Activated CD8-positive, alpha-beta memory T cell treated with anti-CD3 and anti-CD28 coated beads, Interleukin-2, amount 50 U/mL, for 48 hours (primary cell): ENCODE measurements at regions not wholly inside any gene's neighbourhood (a gene's known extent, or its start where the extent isn't known, plus 50 kb on each side); places are given as distances from the start of the nearest gene placed in this dataset.

Experiments used
- DNase-seq: peaks from one replicate; pipeline ENCODE4 v3.0.0-alpha.2; 2020

GRCh38 chr11:19394525-19395016 is 153.8 kb upstream of the E2F8 start:
- DNase-seq, result no peak

- DNase-seq, result no peak
Measured at GRCh38 chr11:19393941-19394340, 153.2 kb upstream of the E2F8 start.

DNA sequence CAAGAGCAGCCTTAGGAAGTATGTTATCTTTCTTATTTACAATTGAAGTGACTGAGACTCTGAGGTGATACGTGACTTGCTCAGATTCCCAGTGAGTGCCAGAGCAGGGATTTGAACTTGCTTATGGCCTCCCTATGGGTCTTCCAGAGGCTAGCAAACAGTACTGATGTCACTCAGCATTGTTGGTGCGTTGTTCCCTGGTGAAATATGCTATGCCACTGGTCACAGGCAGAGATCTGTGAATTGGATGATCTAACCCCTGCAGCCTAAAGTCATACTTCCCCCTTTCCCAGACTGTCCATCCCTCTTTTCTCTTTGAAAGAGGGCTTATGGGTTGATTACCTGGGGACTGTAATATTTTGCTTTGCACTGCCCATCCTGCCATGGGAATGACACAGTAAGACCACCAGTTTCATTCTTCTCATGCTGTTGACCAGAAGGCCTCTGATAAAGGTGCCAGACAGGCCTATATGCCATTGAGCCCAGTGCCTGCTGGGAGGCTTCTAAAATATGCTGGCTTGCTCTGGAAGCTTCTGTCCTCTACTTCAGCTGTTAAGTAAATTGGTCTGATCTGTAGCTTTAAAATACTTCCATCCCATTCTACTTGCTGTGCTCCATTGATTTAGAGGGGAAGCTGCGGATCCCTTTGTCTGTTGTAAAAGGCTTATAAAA is 152.2 kb upstream of the E2F8 start:
- no peak for DNase-seq

DNA sequence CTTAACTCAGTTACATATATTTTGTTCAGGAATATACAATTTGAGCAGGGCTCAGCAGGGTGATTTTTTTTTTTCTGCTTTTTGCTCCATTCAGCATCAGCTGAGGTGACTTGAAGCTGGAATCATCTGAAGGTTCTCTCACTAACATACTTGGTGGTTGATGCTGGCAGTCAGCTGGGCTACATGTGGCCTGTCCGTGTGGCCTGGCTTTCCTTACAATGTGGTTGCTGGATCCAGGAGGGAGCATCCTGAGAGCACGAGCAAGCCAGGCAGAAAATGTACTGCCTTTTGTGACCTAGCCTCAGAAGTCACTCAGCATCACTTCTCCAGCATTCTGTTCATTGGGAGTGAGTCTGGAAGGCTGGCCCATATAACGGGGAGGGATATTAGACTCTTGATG is 151.6 kb upstream of the E2F8 start:
- DNase-seq, result no peak

DNA sequence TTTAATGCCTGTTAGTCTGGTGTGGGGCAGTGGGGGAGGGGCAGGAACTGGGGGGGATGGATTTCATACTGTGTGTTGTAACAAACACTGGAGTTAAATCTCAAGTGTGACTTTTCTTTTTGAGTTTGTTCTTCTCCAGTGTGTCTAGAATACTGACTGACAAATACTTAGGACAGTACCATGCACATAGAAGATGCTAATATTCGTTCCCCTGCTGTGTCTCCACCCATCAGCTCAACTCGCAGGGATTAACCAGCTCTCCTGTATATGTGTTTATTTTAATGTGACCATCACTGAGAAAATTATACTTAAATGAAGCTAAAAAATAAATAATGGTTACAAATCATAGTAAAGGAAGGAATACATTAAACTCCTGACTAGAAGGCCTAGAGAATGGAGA is 150.9 kb upstream of the E2F8 start:
- no peak for DNase-seq

DNA sequence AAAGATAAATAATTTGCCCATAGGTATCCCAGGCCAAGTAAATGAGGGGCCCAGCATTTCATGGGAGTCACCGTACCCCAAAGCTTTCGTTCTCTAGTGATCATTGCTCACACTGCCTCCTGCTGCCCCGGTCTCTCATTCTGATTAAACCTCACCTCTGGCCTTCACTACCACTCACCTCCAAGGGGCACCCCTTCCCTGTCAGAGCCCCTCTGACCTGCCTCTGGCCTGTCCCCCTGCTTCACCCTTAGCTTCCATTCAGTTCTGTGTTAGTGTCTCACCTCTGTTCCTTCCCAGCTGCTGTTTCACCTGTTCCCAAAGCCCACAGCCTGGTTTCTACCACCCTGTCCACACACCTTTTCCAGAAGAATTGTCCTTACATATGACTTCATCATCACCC is 150.3 kb upstream of the E2F8 start:
- no peak for DNase-seq

GRCh38 chr11:19389787-19390303 is 149.1 kb upstream of the E2F8 start:
- DNase-seq, result no peak

DNA sequence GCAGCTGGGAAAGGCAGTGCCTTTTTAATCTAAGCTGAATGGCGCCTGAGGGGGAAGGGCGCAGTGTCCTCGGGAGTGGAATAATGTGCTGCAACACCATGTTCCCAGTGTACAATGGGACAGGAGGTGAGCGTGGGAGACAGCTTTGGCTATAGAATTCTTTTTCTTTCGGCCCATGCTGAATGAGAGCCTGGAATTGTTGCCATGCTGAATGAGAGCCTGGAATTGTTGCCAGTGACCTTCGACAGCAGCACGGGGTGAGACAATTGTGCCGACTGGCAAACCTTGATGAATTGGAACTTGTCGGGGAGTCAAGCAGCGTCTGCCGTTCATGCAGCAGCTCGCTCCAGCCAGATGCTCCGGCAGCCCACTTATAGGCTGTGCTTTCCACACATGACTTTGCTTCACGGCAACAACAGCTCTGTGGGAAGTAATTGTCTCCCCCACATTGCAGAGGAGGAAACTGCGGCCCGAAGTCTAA is 141.4 kb upstream of the E2F8 start:
- no peak for DNase-seq

DNA sequence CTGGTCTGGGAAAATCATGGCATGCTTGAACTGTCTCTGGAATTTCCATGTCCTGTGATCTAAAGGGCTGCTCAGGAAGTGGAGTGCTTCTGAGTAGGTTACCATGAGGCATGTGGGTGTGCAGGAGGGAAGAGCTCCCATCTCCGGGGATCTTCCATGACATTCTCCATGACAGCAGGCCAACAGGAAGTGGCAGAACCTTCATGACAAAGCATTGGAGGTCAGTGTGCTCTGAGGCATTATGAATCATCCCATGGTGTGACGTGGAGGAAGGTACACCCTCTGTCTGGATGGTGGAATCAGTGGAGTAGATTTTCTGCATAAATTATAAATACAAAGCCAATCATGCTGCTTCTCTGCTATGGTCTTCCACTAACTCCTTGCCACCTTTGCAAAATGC is 139.6 kb upstream of the E2F8 start:
- DNase-seq, result no peak

GRCh38 chr11:19379465-19379864 is 138.7 kb upstream of the E2F8 start:
- DNase-seq, result no peak

DNA sequence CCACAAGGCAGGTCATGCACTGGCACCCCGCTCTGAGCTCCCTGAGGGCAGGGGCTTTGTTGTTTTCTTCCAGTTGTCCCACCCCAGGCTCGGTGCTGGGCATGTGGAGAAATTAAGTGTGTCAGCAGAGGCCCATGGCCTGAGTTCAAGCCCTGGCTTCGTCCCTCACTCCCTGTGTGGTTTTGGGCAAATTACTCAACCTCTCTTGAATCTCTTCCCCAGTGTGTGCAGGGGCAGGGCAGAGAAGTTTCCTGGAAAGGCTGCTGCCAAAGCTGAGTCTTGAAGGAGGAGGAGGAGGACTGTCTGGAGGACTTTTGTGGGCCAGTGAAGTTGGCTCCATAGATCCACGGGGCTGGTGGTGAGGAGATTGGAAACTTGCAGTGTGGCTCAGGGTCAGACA is 138.1 kb upstream of the E2F8 start:
- no peak for DNase-seq

- DNase-seq, result no peak
Measured at GRCh38 chr11:19377881-19378280, 137.1 kb upstream of the E2F8 start.

DNA sequence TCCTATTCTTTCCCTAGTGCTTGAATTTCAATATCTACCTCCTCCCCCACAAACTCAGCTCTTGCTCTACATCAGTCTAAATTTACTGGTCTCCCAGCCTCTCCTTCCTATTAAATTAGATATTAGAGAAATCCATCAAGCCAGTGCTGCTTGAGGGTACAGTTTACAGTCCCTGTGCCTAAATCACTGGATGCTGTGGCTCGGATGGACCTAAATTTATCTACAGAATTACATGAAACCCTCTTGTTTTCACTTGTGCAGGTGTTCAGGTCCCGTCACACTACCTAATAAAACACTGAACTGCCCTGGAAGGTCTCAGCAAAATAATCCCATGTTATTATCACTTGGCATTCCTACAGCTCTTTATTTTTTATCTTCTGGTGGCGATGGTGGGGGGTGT is 134.7 kb upstream of the E2F8 start:
- no peak for DNase-seq

GRCh38 chr11:19374151-19374569 is 133.4 kb upstream of the E2F8 start:
- DNase-seq, result no peak

DNA sequence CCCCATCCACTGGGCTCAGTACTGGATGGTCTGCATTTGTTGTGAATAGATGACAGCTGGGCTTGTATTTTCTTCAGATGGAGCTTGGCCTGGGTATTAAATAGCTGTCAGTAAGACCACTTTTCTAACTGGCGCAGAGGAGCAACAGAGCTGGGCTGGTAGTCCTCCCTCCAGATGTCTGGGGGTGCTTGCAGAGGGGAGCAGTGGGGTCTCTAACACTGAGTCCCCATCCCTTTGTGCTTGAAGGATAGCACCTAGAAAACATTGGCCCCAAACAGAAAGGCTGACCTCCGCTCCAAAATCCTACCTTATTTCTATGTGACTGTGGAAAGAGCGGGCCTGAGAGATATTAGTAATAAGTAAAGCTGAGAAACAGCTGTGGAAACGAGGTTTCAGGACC is 131.6 kb upstream of the E2F8 start:
- no peak for DNase-seq

DNA sequence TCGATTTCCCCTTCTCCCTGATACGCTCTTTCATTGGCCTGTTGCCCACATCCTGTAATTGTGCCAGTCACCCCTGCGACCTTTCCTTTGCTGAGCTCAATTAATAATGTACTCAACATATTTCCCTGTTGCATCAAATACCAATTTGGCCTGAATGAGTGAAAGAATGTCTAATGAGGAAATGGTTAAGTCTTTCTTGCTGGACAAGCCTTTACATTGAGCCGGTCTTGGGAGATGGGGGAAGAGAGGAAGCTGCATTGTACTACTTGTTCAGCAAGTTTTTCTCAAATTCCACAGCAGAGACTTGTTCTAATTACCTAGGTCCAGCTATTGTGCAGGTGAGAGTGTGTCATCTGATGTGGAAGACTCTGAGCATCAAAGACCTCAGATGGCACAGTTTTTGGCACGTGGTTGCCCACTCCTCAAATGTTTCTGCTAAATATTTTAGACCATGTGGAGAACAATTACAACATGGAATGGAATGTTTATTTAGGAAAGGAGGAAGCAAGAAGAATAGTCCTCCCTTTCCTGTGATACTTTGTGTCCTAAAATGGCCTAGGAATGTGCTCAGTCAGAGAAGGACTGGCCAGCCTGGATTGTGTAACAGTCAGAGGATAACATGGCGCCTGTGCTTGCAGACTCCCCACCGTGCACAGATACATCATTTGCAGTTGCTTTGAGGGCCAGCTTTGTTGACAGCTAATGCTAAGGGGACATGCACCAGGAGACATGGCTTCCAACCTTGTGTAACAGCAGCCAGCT is 129.5 kb upstream of the E2F8 start:
- DNase-seq, result no peak

GRCh38 chr11:19368726-19369375 is 128.1 kb upstream of the E2F8 start:
- DNase-seq, result no peak

DNA sequence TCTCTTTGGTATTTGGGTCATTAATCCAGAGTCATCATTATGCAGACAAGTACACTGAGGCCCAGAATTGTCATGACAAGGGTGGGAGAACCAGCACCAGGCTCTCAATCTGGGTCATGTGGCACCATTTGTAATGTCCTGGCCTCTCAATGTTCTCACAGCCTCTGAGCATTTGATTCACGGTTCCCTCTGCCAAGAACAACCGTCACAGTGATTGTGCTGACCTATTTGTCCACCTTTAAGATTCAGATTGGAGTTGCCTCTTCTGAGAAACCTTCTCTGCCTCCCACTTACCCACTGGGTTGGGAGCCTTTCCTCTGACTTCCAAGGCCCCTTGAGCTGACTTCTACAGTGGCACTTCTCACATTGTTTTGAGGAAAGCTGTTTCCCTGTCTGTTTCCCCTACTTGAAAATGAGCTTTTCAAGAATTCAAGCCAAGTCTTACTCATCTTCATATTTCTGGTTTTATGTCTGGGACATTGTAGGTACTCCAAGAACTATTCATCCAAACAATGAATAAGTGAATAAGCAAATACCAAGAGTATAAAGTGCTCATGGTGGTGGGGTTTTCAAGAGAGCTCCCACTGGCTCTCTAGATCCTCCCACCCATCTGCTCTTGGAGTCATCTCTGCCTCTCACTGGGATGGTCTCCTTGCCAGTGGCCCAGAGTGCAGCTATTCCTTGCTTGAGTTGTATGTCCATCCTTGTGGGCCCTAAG is 126.4 kb upstream of the E2F8 start:
- DNase-seq, result no peak

DNA sequence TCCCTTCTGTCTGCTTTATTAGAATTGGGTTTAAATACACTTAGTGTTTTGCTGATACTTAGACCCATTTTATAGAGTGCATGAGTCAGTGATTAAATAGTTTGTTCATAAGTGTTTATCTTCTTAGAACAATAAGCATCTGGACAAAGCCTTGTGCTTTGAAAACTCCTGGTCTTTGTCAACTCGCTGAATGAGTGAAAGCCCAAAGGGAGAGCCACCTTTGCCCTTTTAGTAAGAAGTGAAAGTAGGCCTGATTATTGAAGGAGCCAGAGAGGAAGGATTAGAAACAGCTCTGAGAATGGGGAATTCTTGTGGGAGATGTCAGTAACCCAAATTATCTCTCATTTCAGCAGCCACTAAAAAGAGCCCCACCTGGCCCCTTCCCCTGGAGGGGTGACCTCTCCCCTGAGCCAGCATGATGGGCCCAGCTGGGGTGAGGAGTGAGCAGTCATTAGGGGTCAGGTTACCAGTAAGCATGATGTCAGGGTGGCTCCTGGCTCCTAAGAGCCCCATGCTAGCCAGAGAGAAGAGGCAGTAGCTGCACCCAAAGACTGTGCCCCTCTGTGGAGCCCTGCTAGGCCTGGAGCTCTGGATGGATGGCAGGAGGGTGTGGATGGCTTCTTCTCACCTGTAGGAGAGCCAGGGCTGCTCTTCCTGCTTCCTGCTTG is 125.1 kb upstream of the E2F8 start:
- no peak for DNase-seq

DNA sequence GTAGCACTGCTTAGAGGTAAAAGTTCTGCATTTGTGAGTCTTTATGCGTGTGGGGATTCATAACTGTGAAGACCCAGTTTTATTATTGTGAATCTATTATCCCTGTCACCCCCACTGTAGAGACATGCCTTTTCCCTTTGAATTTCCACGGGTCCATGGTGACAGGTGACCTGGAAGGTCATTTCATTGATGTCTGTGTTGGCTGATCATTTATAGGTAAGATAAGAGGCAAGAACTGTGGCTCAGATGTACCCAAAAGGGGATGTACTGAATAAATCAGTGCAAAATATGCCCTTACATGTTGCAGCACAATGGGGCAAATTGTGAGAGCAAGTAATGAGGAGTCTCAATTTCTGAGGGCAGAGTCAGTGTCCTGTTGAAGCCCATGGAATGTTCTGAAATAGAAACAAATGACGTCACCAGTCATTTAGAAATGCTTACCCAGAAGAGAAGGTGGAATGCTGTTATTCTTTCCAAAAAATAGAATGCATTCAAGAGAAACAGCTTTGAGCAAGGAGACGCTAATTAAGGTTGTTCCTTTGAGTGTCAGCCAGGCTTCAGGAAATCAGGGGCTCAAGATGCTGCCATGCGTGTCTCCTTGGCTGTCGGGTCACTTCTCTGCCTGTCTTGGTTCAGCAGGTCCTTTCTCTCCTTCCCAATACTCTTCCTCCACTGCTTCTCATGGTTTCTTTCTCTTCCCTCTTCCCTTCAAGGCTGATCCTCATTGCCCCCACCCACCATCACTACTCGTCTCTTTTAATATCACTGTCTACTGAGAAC is 118.7 kb upstream of the E2F8 start:
- no peak for DNase-seq

DNA sequence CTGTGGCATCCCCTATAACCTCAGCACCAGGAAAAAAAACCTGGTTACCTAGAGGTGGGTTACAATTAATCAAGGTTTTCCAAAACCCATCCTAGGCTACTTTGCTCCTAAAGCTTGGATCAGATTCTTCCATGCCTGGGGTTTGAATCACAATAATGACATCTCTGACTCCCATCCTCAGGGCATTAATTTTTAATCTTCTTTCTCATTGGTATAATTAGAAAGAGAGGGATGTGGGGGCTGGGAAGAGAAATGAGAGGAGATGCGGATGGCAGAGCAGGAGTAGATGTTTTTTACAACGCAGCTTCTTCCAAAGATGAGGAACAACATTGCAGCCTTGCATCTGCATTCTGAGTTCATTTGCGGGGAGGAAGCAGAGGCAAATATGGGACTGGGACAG is 117.2 kb upstream of the E2F8 start:
- no peak for DNase-seq

DNA sequence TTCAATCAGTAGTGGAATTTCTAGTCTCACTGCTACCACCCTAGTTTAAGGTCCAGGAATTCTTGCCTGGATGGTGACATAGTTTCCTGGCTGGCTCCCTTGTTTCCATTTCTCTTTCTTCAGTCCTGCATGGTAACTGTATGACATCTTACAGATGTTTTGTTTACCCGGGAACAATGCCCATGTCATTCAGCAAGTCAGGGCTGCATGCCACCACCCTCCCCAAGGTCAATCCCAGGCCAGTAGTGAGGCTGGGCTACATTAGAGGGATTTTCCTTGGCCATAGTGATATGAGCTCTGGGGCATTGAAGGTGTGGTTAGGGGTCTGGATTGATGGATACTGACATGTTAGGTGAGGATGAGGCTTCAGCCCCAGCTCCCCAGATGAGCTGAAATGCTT is 114.9 kb upstream of the E2F8 start:
- DNase-seq, result no peak
